Lung (tissue), 11 donors: ENCODE measurements at regions not wholly inside any gene's neighbourhood (a gene's known extent, or its start where the extent isn't known, plus 50 kb on each side); places are given as distances from the start of the nearest gene placed in this dataset.
A peak's percentile ranks its signal among the peaks of the same experiment; 100 is the strongest.

Experiments used
- ATAC-seq: fragments of 200-7000 bp; cut with Tn5 transposase; one replicate; pipeline ENCODE4 v1.9.1; 2020; ENCODE audit warnings: moderate number of reproducible peaks; ENCODE audit not compliant: insufficient read depth, low FRiP score
- DNase-seq, 3 donors: peaks; one replicate each; pipeline ENCODE4 v3.0.0-alpha.2; 2013 to 2017
- H3K27ac ChIP-seq, 2 donors: one replicate each; pipeline ENCODE4 v1.5.1; 2013; ENCODE audit warnings: mild to moderate bottlenecking in 2 of 2, moderate library complexity in 2 of 2, control low read depth in 1 of 2, inconsistent platforms in 1 of 2, low read depth in 1 of 2, low read length in 1 of 2
- H3K27me3 ChIP-seq, 3 donors: one replicate each; pipeline ENCODE4 v1.5.1; 2013; ENCODE audit warnings: low read length in 2 of 3; ENCODE audit not compliant: control insufficient read depth in 3 of 3, insufficient read depth in 3 of 3
- H3K36me3 ChIP-seq, 4 donors: one replicate each; pipeline ENCODE4 v1.5.1; 2013; ENCODE audit warnings: low read length in 4 of 4, mild to moderate bottlenecking in 1 of 4, moderate library complexity in 1 of 4; ENCODE audit not compliant: control insufficient read depth in 4 of 4, insufficient read depth in 4 of 4
- H3K4me1 ChIP-seq, 5 donors: one replicate each; pipeline ENCODE4 v1.5.1; 2013; ENCODE audit warnings: low read length in 5 of 5, mild to moderate bottlenecking in 2 of 5, moderate library complexity in 1 of 5; ENCODE audit not compliant: control insufficient read depth in 5 of 5, insufficient read depth in 5 of 5
- H3K4me3 ChIP-seq: one replicate; pipeline ENCODE4 v1.5.1; 2013; ENCODE audit warnings: mild to moderate bottlenecking, control low read depth, moderate library complexity
- H3K9ac ChIP-seq, 2 donors: one replicate each; pipeline ENCODE4 v1.5.1; 2013; ENCODE audit warnings: low read length in 2 of 2, control low read depth in 1 of 2; ENCODE audit not compliant: insufficient read depth in 1 of 2
- H3K9me3 ChIP-seq, 4 donors: one replicate each; pipeline ENCODE4 v1.5.1; 2013; ENCODE audit warnings: low read length in 3 of 4, mild to moderate bottlenecking in 1 of 4, moderate library complexity in 1 of 4; ENCODE audit not compliant: control insufficient read depth in 4 of 4, insufficient read depth in 3 of 4
- CTCF ChIP-seq: IDR thresholded peaks from 2 replicates; pipeline ENCODE4 v1.5.1; 2012; ENCODE audit warnings: mild to moderate bottlenecking; ENCODE audit errors: control extremely low read depth, extremely low read depth
- WGBS, 2 donors: extraction: QIAGEN DNeasy Blood & Tissue Kit; methylation state at CpG; one replicate each; pipeline ENCODE4 v1.1.7; 2013; 5-methylcytosine and 5-hydroxymethylcytosine counted together
- donor health status: control.
- donor health status: control.
- donor health status: Bipolar disorder and iron deficiency.
- donor health status: healthy.
- donor health status: DM: yes; HTN: yes; CAD: no.

GRCh38 chr13:80744147-80744914 is 403.4 kb upstream of the SPRY2 start:
- peak in 1 of 3 donors; percentile 28 for DNase-seq

GRCh38 chr13:80742033-80742432 is 401.1 kb upstream of the SPRY2 start:
- Histone ChIP-seq H3K36me3 (no peaks in the 10 kb centered on the region), H3K9me3 (peaks cover 0 to 2% (median under 1%) of the 10 kb centered on the region in 4 donors), H3K27me3 (no peaks in the 10 kb centered on the region), H3K9ac (no peak overlapping the region), H3K27ac (no peak overlapping the region), H3K4me3 (no peak overlapping the region), H3K4me1 (peaks cover 0 to 4% (median 0%) of the 10 kb centered on the region in 5 donors)
- WGBS, 2 donors, result 17 to 42% methylated on average over 1 of the region's 1 CpG
- ATAC-seq (no peak), DNase-seq (no peak)
- no peak for TF ChIP-seq CTCF

More at GRCh38 chr13:80744147-80744914, 403.4 kb upstream of the SPRY2 start:
- no peaks in the 10 kb centered on the region for H3K36me3 ChIP-seq
- no peak overlapping the region for H3K9ac ChIP-seq
- H3K4me3 ChIP-seq, result no peak overlapping the region
- TF ChIP-seq CTCF, result no peak
- no peaks in the 10 kb centered on the region for H3K9me3 ChIP-seq
- H3K27ac ChIP-seq, result no peak overlapping the region
- no peak for ATAC-seq
- 72 to 86% methylated on average over 2 of the region's 2 CpGs for WGBS, 2 donors
- H3K4me1 ChIP-seq, result peaks cover 0 to 4% (median 0%) of the 10 kb centered on the region in 5 donors
- H3K27me3 ChIP-seq, result no peaks in the 10 kb centered on the region

GRCh38 chr13:80740071-80740470 is 399.1 kb upstream of the SPRY2 start:
- no peak for TF ChIP-seq CTCF
- H3K9ac ChIP-seq, result no peak overlapping the region
- H3K4me1 ChIP-seq, result peaks cover 0 to 4% (median 0%) of the 10 kb centered on the region in 5 donors
- peaks cover 0 to 2% (median under 1%) of the 10 kb centered on the region in 4 donors for H3K9me3 ChIP-seq
- DNase-seq (peak in 1 of 3 donors; percentile 14), ATAC-seq (no peak)
- H3K27ac ChIP-seq, result no peak overlapping the region
- H3K36me3 ChIP-seq, result no peaks in the 10 kb centered on the region
- WGBS, 2 donors, result 56 to 81% methylated on average over 2 of the region's 2 CpGs
- H3K27me3 ChIP-seq, result no peaks in the 10 kb centered on the region
- no peak overlapping the region for H3K4me3 ChIP-seq
